Effector CD8-positive, alpha-beta T cell (primary cell): ENCODE measurements at regions not wholly inside any gene's neighbourhood (a gene's known extent, or its start where the extent isn't known, plus 50 kb on each side); places are given as distances from the start of the nearest gene placed in this dataset.
"Not testable (repeated sequence)": the region's sequence is repeated elsewhere in the genome, so short reads cannot be mapped to it uniquely, and the experiment has no call there.

Experiments used
- DNase-seq: peaks from one replicate; lab custom pipeline; 2025; lab: John Stamatoyannopoulos, UW

DNA sequence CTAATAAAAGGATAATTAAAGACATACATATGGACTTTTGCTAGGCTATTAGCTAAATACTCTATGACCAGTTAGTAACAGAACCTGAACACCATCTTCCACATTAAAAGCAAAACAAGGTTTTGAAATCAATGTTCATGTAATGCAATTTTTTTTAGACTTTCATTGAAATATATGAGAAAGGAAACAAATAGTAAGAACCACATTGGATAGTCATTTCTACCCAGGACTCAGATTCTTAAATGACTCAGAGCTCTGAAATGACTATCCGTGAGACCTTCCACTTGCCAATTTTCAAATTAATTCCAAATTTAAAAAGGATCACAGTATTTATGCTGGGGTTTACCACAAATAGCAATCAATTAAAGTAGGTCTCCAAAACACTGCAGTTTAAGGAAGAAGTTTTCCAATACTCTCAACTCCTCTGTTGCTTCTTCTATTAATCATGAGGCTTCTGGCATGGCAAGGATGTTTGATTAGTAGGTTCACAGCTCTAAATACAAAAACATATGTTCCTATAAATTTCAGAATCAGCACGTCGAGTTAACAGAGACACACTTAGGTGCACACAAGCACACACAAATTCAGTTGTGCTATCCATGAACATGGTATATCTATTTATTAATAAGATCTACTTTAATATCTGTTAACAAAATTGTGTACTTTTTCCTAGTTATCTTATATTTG is 841.0 kb downstream of the RNF144A start:
- no peak for DNase-seq

DNA sequence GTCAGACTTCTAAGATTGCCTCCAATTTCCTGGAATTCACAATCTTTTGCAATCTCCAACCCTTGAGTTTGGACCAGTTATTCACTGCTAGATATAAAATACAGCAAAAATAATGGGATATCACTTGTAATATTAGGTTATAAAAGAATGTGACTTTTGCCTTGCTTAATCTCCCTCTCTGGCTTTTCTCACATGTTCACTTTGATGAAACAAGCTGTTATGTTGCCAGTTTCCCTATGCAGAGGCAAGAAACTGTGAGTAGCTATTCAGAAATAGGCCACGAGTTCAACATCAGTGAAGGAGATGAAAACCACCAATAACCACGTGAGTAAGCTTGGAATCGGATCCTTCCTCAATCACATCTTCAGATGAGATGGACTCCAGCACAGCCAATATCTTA is 842.7 kb downstream of the RNF144A start:
- DNase-seq: no peak

GRCh38 chr2:7763418-7763817 is 846.2 kb downstream of the RNF144A start:
- DNase-seq: not testable (repeated sequence)

DNA sequence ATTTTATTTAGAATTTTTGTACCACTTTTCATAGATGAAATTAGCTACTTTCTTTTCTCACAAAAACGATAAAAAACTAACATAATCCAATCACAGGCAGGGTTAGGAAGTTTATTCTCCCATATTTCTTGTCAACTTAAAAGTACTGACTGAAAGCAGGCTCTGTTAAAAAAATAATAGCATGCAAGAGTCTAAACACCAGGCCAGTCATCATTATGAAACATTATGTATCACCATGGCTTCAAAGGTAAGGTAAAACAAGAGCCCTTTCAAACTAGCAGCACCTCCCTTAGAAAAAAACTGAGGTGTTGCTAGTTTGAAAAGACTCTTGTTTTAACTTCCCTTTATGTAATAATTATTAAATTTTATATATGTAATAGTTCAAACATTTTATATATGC is 848.0 kb downstream of the RNF144A start:
- no peak for DNase-seq

GRCh38 chr2:7766088-7766722 is 849.0 kb downstream of the RNF144A start:
- no peak for DNase-seq

- no peak for DNase-seq
Measured at GRCh38 chr2:7766978-7767565, 849.9 kb downstream of the RNF144A start.

DNA sequence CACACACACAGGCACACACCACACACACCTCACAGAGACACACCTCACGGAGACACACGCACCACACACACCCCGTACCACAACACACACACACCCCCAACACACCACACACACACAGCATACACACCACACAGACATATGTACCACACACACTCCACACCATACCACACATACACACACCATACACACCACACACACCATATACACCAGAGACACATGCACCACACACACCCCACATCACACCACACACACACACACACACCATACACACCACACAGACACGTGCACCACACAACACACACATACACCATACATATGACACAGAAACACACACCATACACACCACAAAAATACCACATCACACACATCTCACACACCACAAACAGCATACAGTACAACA is 850.7 kb downstream of the RNF144A start:
- no peak for DNase-seq

DNA sequence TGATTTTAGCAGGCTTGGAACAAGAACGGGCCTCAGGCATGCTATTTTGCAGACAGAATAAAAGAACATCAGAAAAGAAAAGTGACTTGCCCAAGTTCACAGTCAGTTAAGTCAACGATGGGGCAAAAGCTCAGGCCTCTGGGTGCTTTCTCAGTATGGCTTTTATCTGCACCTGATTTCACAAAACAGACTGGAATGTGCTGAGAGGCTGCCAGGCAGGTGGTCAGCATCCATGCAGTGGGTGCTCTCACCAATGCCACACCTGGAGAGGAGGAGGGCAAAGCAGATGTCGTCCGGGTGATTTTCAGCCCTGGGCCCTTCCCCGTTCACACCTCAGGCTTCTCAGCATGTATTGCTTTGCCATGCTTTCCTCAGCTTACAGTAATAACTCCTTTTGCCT is 854.6 kb downstream of the RNF144A start:
- no peak for DNase-seq

GRCh38 chr2:7773362-7774360 is 856.4 kb downstream of the RNF144A start:
- DNase-seq: no peak

GRCh38 chr2:7774481-7774880 is 857.3 kb downstream of the RNF144A start:
- no peak for DNase-seq

GRCh38 chr2:7777668-7778067 is 860.5 kb downstream of the RNF144A start:
- no peak for DNase-seq

DNA sequence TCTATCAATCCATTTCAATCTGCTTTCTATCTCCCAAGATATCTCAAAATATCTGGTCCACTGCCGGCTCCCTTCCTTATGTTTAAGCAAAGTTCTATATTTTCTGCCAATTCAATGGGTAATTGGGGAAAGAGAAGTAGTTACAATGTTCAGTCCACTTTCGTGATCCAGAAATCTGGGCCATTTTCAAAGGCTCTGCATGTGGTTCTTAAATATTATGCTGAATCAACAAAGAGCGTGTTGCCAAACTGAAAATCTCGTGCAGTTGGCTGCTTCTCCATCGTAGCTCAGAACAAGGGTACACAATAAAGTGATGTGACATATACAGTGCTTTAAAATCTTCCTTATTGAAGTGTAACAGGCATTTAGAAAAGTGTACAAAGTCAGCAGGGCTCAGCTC is 863.1 kb downstream of the RNF144A start:
- DNase-seq: no peak

GRCh38 chr2:7785700-7786099 is 868.5 kb downstream of the RNF144A start:
- no peak for DNase-seq

DNA sequence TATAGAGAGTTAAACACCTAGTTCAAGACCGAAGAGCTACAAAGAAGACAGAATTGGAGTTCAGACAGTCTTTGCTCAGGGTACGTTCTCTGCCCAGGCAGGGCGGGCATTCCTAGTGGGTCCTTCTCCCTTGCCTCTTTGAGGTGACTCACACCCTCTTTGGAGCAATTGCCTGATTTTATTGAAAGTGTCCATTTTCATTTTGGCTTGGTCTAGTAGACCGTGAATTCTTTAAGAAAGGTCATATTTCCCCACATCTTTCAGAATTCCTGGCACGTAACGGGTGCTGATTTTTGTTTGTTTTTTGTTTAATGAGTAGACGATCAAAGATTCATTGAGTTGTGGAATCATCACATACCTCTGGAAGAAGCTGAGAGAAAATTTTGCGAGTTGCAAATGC is 871.5 kb downstream of the RNF144A start:
- DNase-seq: no peak

- DNase-seq: no peak
Measured at GRCh38 chr2:7792031-7792651, 874.9 kb downstream of the RNF144A start.

DNA sequence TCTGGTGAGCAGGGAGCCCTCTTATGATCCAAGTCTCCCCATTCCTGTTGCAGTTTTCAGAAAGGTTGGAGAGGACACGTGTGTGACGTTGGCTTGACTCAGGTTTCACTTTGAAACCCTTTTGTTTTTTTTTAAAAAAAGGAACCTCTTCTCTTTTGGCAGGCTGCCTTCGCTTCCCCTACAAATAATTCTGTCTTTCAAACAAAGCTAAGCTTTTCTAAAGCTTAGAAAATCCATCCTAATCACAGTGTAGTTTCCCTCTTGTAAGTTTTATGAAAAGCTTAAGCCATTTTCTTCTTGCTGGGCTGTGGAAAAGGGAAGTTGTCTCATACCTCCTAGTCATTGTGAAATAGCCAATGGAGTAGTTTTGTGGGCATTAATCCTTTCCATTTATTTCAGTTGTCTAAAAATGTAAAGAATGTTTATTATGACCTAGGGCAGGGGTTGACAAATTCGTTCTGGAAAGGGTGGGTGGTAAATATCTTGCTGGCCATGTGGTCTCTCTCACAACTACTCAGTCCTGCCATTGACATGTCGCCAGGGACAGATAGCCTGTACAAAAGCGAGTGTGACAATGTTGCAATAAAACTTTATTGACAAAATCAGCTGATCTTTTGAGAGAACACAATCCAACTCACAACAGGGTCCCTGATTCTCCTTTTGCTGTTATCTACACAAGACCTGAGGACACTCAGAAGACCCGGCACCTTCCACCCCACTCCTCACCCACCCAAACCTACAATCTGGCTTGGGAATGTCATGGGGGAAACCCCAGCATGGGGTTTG is 878.8 kb downstream of the RNF144A start:
- no peak for DNase-seq

DNA sequence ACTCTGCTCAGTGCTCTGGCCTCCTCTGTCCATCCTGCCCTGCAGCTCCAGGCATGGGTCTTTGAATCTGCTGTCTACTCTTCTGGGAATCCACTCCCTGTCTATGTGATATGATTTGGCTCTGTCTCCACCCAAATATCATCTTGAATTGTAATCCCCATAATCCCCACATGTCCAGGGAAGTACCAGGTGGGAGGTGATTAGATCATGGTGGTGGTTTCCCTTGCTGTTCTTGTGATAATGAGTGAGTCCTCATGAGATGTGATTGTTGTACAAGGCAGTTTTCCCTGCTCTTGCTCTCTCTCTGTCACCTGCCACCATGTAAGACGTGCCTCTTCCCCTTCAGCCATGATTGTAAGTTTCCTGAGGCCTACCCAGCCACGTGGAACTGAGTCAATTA is 881.8 kb upstream of the ID2 start:
- no peak for DNase-seq

GRCh38 chr2:7801212-7801611 is 880.6 kb upstream of the ID2 start:
- no peak for DNase-seq

DNA sequence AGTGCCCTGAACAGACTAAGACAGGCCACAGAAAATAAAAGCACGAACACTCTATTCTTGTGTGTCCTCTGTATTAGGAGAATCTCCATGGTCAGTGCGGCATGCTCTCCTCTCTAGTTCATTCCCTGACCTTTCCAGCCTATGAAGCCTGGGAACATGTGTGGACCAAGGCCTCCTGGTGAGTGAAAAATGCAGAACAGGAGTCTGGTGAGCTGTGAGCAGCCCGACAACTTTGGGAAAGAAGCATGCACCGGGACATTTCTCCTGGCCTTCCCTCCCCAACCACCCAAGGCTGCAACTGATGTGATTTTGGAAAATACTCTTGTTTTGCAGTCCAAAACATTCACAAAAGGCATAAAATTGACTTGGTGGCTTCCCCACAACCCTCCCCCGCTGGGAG is 878.3 kb upstream of the ID2 start:
- no peak for DNase-seq

GRCh38 chr2:7809640-7810039 is 872.2 kb upstream of the ID2 start:
- DNase-seq: no peak

DNA sequence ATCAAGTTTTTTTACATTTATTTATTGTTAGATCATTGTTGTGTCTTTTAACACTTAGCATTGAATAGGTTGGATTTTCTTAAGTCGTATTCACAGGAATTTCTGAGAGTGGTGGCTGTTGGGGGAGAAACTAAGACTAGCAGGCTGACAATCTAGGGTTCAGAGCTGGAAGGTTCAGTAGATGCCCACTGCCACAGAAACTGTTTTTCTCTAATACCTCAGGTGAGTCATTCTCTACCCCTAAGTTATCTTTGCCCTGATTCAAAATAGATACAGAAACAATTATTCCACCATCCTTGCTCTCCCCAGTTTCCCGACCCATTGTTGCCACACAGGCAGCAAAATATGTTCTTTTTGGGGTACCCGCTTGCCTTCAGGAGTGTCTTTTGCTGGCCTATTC is 870.8 kb upstream of the ID2 start:
- no peak for DNase-seq
